Coronary artery (tissue), 2 donors: ENCODE measurements at regions not wholly inside any gene's neighbourhood (a gene's known extent, or its start where the extent isn't known, plus 50 kb on each side); places are given as distances from the start of the nearest gene placed in this dataset.

Experiments
- DNase-seq: peaks from one replicate; pipeline ENCODE4 v3.0.0-alpha.2; 2017; ENCODE audit warnings: low spot score
- H3K27ac ChIP-seq, 2 donors: fragments of 200-600 bp; sonication (generic); one replicate each; pipeline ENCODE4 v1.5.1; 2016 to 2019
- H3K4me3 ChIP-seq: fragments of 200-600 bp; sonication (generic); 2 replicates; pipeline ENCODE4 v1.5.1; 2016; ENCODE audit warnings: mild to moderate bottlenecking, moderate library complexity
- CTCF ChIP-seq: fragments of 200-600 bp; sonication (generic); IDR thresholded peaks from one replicate; pipeline ENCODE4 v1.5.1; 2019; ENCODE audit warnings: antibody characterized with exemption

- Histone ChIP-seq H3K27ac (no peak overlapping the region), H3K4me3 (peak overlapping the region; percentile 9)
- DNase-seq = no peak
- TF ChIP-seq CTCF = no peak
Observed at GRCh38 chr12:13273850-13274249, 77.3 kb downstream of the EMP1 start.

GRCh38 chr12:13273097-13273496 is 76.6 kb downstream of the EMP1 start:
- Histone ChIP-seq H3K27ac (no peak overlapping the region), H3K4me3 (no peak overlapping the region)
- TF ChIP-seq CTCF = no peak
- DNase-seq = no peak

GRCh38 chr12:13270817-13271216 is 74.3 kb downstream of the EMP1 start:
- DNase-seq = no peak
- no peak overlapping the region for H3K27ac ChIP-seq
- H3K4me3 ChIP-seq = no peak overlapping the region
- no peak for TF ChIP-seq CTCF
